ENCODE measurements at regions not wholly inside any gene's neighbourhood (a gene's known extent, or its start where the extent isn't known, plus 50 kb on each side); places are given as distances from the start of the nearest gene placed in this dataset.
"Not testable (repeated sequence)": the region's sequence is repeated elsewhere in the genome, so short reads cannot be mapped to it uniquely, and the experiment has no call there.

GRCh38 chr6:168913231-168913865 is 340.3 kb downstream of the THBS2 start:
- not testable (repeated sequence) for H3K27ac ChIP-seq (ENCODE audit: low read depth, low read length); H3K36me3 ChIP-seq (ENCODE audit: control insufficient read depth, insufficient read depth, low read length); H3K23ac ChIP-seq (ENCODE audit: low read length); H3K4ac ChIP-seq (ENCODE audit: low read depth, low read length); H4K5ac ChIP-seq (ENCODE audit: low read length); H3K27me3 ChIP-seq (ENCODE audit: insufficient read depth, low read length, poor library complexity); H3K4me3 ChIP-seq (ENCODE audit: low read length); H2AK5ac ChIP-seq (ENCODE audit: low read length); H3K4me1 ChIP-seq (ENCODE audit: control insufficient read depth, low read depth, low read length); H3K79me1 ChIP-seq (ENCODE audit: low read length); DNase-seq; H2BK5ac ChIP-seq (ENCODE audit: low read length); H3K9ac ChIP-seq (ENCODE audit: low read length); H3K56ac ChIP-seq (ENCODE audit: low read length); H2BK120ac ChIP-seq (ENCODE audit: low read depth, low read length); H2BK15ac ChIP-seq (replicated peaks; ENCODE audit: low read depth); H4K8ac ChIP-seq (ENCODE audit: low read depth, low read length); H3K79me2 ChIP-seq (ENCODE audit: control insufficient read depth, insufficient read depth, low read length); H3K18ac ChIP-seq (ENCODE audit: low read length); H3K4me2 ChIP-seq (ENCODE audit: low read length)
- WGBS (ENCODE audit: extremely low coverage, insufficient coverage, low lambda C conversion rate) = no CpG with 5 or more reads among the region's 11 CpGs

- Histone ChIP-seq H2BK5ac (ENCODE audit: low read length) (no peak overlapping the region), H3K79me2 (ENCODE audit: control insufficient read depth, insufficient read depth, low read length) (no peaks in the 10 kb centered on the region)
Observed at GRCh38 chr6:168909288-168909687, 344.4 kb downstream of the THBS2 start.

GRCh38 chr6:168908887-168909286 is 344.8 kb downstream of the THBS2 start:
- Histone ChIP-seq H3K56ac (ENCODE audit: low read length) (no peak overlapping the region), H3K79me2 (ENCODE audit: control insufficient read depth, insufficient read depth, low read length) (no peaks in the 10 kb centered on the region), H2BK5ac (ENCODE audit: low read length) (no peak overlapping the region), H4K5ac (ENCODE audit: low read length) (no peak overlapping the region), H3K4ac (ENCODE audit: low read depth, low read length) (no peak overlapping the region), H3K23ac (ENCODE audit: low read length) (no peak overlapping the region), H3K18ac (ENCODE audit: low read length) (no peak overlapping the region), H3K27ac (ENCODE audit: low read depth, low read length) (no peak overlapping the region), H3K4me1 (ENCODE audit: control insufficient read depth, low read depth, low read length) (no peaks in the 10 kb centered on the region), H3K4me2 (ENCODE audit: low read length) (no peak overlapping the region), H4K8ac (ENCODE audit: low read depth, low read length) (no peak overlapping the region), H3K27me3 (ENCODE audit: insufficient read depth, low read length, poor library complexity) (no peaks in the 10 kb centered on the region), H3K36me3 (ENCODE audit: control insufficient read depth, insufficient read depth, low read length) (no peaks in the 10 kb centered on the region), H3K79me1 (ENCODE audit: low read length) (no peaks in the 10 kb centered on the region), H2BK15ac (replicated peaks; ENCODE audit: low read depth) (no peak overlapping the region), H2BK120ac (ENCODE audit: low read depth, low read length) (no peak overlapping the region), H3K4me3 (ENCODE audit: low read length) (no peak overlapping the region), H2AK5ac (ENCODE audit: low read length) (no peak overlapping the region), H3K9ac (ENCODE audit: low read length) (no peak overlapping the region)
- 100% methylated on average over 1 of the region's 5 CpGs for WGBS (ENCODE audit: extremely low coverage, insufficient coverage, low lambda C conversion rate)
- no peak for DNase-seq

More at GRCh38 chr6:168909288-168909687, 344.4 kb downstream of the THBS2 start:
- Histone ChIP-seq H2BK120ac (ENCODE audit: low read depth, low read length) (no peak overlapping the region), H3K56ac (ENCODE audit: low read length) (no peak overlapping the region), H2BK15ac (replicated peaks; ENCODE audit: low read depth) (no peak overlapping the region), H3K27ac (ENCODE audit: low read depth, low read length) (no peak overlapping the region), H3K4ac (ENCODE audit: low read depth, low read length) (no peak overlapping the region), H3K18ac (ENCODE audit: low read length) (no peak overlapping the region), H4K5ac (ENCODE audit: low read length) (no peak overlapping the region), H3K9ac (ENCODE audit: low read length) (no peak overlapping the region), H3K4me1 (ENCODE audit: control insufficient read depth, low read depth, low read length) (no peaks in the 10 kb centered on the region), H3K4me3 (ENCODE audit: low read length) (no peak overlapping the region), H3K4me2 (ENCODE audit: low read length) (no peak overlapping the region), H3K27me3 (ENCODE audit: insufficient read depth, low read length, poor library complexity) (no peaks in the 10 kb centered on the region), H3K23ac (ENCODE audit: low read length) (no peak overlapping the region), H2AK5ac (ENCODE audit: low read length) (no peak overlapping the region), H4K8ac (ENCODE audit: low read depth, low read length) (no peak overlapping the region), H3K36me3 (ENCODE audit: control insufficient read depth, insufficient read depth, low read length) (no peaks in the 10 kb centered on the region), H3K79me1 (ENCODE audit: low read length) (no peaks in the 10 kb centered on the region)
- no peak for DNase-seq
- WGBS (ENCODE audit: extremely low coverage, insufficient coverage, low lambda C conversion rate) = no CpG with 5 or more reads among the region's 10 CpGs

- Histone ChIP-seq H3K79me2 (ENCODE audit: control insufficient read depth, insufficient read depth, low read length) (no peaks in the 10 kb centered on the region), H3K4ac (ENCODE audit: low read depth, low read length) (no peak overlapping the region), H4K5ac (ENCODE audit: low read length) (no peak overlapping the region), H3K56ac (ENCODE audit: low read length) (no peak overlapping the region), H3K23ac (ENCODE audit: low read length) (no peak overlapping the region), H3K36me3 (ENCODE audit: control insufficient read depth, insufficient read depth, low read length) (no peaks in the 10 kb centered on the region), H3K27ac (ENCODE audit: low read depth, low read length) (no peak overlapping the region), H3K18ac (ENCODE audit: low read length) (no peak overlapping the region), H2BK120ac (ENCODE audit: low read depth, low read length) (no peak overlapping the region), H3K4me3 (ENCODE audit: low read length) (no peak overlapping the region), H4K8ac (ENCODE audit: low read depth, low read length) (no peak overlapping the region), H3K4me1 (ENCODE audit: control insufficient read depth, low read depth, low read length) (no peaks in the 10 kb centered on the region), H3K4me2 (ENCODE audit: low read length) (no peak overlapping the region), H2BK5ac (ENCODE audit: low read length) (no peak overlapping the region), H3K9ac (ENCODE audit: low read length) (no peak overlapping the region), H3K27me3 (ENCODE audit: insufficient read depth, low read length, poor library complexity) (no peaks in the 10 kb centered on the region), H2AK5ac (ENCODE audit: low read length) (no peak overlapping the region), H2BK15ac (replicated peaks; ENCODE audit: low read depth) (no peak overlapping the region), H3K79me1 (ENCODE audit: low read length) (no peaks in the 10 kb centered on the region)
- no peak for DNase-seq
- WGBS (ENCODE audit: extremely low coverage, insufficient coverage, low lambda C conversion rate) = no CpG with 5 or more reads among the region's 5 CpGs
Observed at GRCh38 chr6:168908166-168908565, 345.5 kb downstream of the THBS2 start.

GRCh38 chr6:168906391-168906790 is 347.3 kb downstream of the THBS2 start:
- H4K5ac ChIP-seq (ENCODE audit: low read length) = no peak overlapping the region
- H3K79me2 ChIP-seq (ENCODE audit: control insufficient read depth, insufficient read depth, low read length) = no peaks in the 10 kb centered on the region
- H3K4ac ChIP-seq (ENCODE audit: low read depth, low read length) = no peak overlapping the region
- no peaks in the 10 kb centered on the region for H3K79me1 ChIP-seq (ENCODE audit: low read length)
- no peak overlapping the region for H3K23ac ChIP-seq (ENCODE audit: low read length)
- H3K9ac ChIP-seq (ENCODE audit: low read length) = no peak overlapping the region
- H4K8ac ChIP-seq (ENCODE audit: low read depth, low read length) = no peak overlapping the region
- no peak overlapping the region for H3K27ac ChIP-seq (ENCODE audit: low read depth, low read length)
- H3K18ac ChIP-seq (ENCODE audit: low read length) = no peak overlapping the region
- no peak overlapping the region for H2BK5ac ChIP-seq (ENCODE audit: low read length)
- no peaks in the 10 kb centered on the region for H3K27me3 ChIP-seq (ENCODE audit: insufficient read depth, low read length, poor library complexity)
- H3K36me3 ChIP-seq (ENCODE audit: control insufficient read depth, insufficient read depth, low read length) = no peaks in the 10 kb centered on the region
- H3K4me2 ChIP-seq (ENCODE audit: low read length) = no peak overlapping the region
- no peak overlapping the region for H2BK15ac ChIP-seq (replicated peaks; ENCODE audit: low read depth)
- no peak overlapping the region for H2AK5ac ChIP-seq (ENCODE audit: low read length)
- H2BK120ac ChIP-seq (ENCODE audit: low read depth, low read length) = no peak overlapping the region
- WGBS (ENCODE audit: extremely low coverage, insufficient coverage, low lambda C conversion rate) = no CpG with 5 or more reads among the region's 5 CpGs
- DNase-seq = peak; percentile 19
- H3K4me3 ChIP-seq (ENCODE audit: low read length) = no peak overlapping the region
- H3K4me1 ChIP-seq (ENCODE audit: control insufficient read depth, low read depth, low read length) = no peaks in the 10 kb centered on the region
- no peak overlapping the region for H3K56ac ChIP-seq (ENCODE audit: low read length)

- peak; percentile 49 for DNase-seq
- Histone ChIP-seq H2BK15ac (replicated peaks; ENCODE audit: low read depth) (no peak overlapping the region), H3K4ac (ENCODE audit: low read depth, low read length) (no peak overlapping the region), H2BK5ac (ENCODE audit: low read length) (no peak overlapping the region), H3K79me2 (ENCODE audit: control insufficient read depth, insufficient read depth, low read length) (no peaks in the 10 kb centered on the region), H4K5ac (ENCODE audit: low read length) (no peak overlapping the region), H3K4me3 (ENCODE audit: low read length) (no peak overlapping the region), H2BK120ac (ENCODE audit: low read depth, low read length) (no peak overlapping the region), H3K4me2 (ENCODE audit: low read length) (no peak overlapping the region), H3K27ac (ENCODE audit: low read depth, low read length) (no peak overlapping the region), H3K27me3 (ENCODE audit: insufficient read depth, low read length, poor library complexity) (no peaks in the 10 kb centered on the region), H3K79me1 (ENCODE audit: low read length) (no peaks in the 10 kb centered on the region), H3K18ac (ENCODE audit: low read length) (no peak overlapping the region), H3K56ac (ENCODE audit: low read length) (no peak overlapping the region), H2AK5ac (ENCODE audit: low read length) (no peak overlapping the region), H3K4me1 (ENCODE audit: control insufficient read depth, low read depth, low read length) (no peaks in the 10 kb centered on the region), H3K9ac (ENCODE audit: low read length) (no peak overlapping the region), H3K23ac (ENCODE audit: low read length) (no peak overlapping the region), H4K8ac (ENCODE audit: low read depth, low read length) (no peak overlapping the region), H3K36me3 (ENCODE audit: control insufficient read depth, insufficient read depth, low read length) (no peaks in the 10 kb centered on the region)
- WGBS (ENCODE audit: extremely low coverage, insufficient coverage, low lambda C conversion rate) = no CpG with 5 or more reads among the region's 7 CpGs
Observed at GRCh38 chr6:168905451-168906090, 348.1 kb downstream of the THBS2 start.
